ENCODE measurements at regions not wholly inside any gene's neighbourhood (a gene's known extent, or its start where the extent isn't known, plus 50 kb on each side); places are given as distances from the start of the nearest gene placed in this dataset.

DNA sequence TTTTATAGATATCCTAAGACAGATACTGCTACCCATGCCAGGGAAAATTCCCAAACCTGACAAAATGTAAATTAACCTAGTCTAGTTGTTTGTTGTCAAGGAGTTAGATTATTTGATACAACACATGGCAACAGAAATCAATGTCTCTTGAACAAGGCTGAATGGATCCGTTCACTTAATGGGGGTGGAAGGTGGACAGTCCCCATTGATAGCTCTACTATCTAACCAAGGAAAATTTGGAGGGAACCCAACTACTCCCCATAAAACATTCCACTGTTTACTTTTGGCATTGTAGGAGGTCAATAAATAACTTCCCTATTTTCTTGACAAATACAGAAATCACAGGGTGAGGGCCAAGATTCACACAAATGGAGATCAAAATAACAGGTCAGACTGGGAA is 117.9 kb upstream of the GRIA4 start:
- no peak for TF ChIP-seq EZH2 (IDR thresholded peaks at IDR 0.05; ENCODE audit: insufficient read depth, poor library complexity, severe bottlenecking)
- TF ChIP-seq EZH2phosphoT487 (IDR thresholded peaks at IDR 0.05; ENCODE audit: insufficient read depth, low read depth), result no peak
